ENCODE measurements at regions not wholly inside any gene's neighbourhood (a gene's known extent, or its start where the extent isn't known, plus 50 kb on each side); places are given as distances from the start of the nearest gene placed in this dataset.

- no peak for DNase-seq (ENCODE audit: low spot score)
These were observed 509.6 kb upstream of the EEF2KMT start for GRCh38 chr16:5607169-5607568.

DNA sequence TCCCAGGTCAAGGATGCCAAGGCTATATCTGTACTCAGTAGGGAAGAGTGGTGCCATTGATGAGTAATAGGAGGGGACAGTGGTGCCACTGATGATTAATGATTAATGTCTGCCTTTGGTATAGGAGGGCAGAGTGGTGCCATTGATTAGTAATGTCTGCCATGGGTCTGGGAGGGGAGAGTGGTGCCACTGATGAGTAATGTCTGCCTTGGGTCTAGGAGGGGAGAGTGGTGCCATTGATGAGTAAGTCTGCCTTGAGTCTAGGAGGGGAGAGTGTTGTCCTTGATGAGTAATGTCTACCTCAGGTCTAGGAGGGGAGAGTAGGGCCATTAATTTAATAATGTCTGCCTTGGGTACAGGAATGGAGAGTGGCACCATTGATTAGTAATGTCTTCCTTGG is 507.8 kb upstream of the EEF2KMT start:
- DNase-seq (ENCODE audit: low spot score): no peak

DNA sequence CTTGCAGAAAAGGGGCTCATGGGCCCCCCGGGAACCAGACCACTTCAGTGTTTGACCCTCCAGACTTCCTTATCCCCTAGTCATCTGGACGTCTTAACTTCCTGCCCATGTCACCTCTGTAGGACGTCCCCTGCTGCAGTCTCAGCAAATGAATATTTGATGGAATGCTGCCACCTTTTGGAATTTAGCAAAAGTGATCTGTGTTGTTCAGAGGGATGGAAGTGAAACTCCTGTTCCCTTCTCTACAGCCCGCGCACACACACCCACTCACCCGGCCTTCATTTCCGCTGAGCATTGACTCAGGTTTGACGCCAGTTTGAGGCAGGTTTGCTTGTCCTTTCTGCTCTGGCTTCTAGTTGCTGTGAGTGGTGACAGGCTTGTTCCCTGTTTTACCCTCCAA is 507.2 kb upstream of the EEF2KMT start:
- DNase-seq (ENCODE audit: low spot score): peak; percentile 33

DNA sequence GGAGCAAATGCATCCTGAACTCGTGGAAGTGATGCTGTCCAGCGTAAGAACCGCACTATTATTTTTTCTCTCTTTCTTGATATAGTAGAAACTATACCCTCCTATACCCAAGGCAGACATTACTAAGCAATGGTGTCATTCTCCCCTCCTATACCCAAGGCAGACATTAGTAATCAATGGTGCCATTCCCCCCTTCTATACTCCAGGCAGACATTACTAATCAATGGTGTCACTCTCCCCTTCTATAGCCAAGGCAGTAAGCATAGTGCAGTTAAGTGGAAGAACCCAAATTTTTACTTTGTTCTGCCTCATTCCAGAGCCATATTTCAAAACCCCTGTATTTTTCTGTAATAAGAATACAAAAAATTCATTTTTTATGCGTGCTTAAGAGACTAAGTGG is 506.2 kb upstream of the EEF2KMT start:
- no peak for DNase-seq (ENCODE audit: low spot score)

- DNase-seq (ENCODE audit: low spot score): no peak
These were observed 504.4 kb upstream of the EEF2KMT start for GRCh38 chr16:5601957-5602356.

- no peak for DNase-seq (ENCODE audit: low spot score)
These were observed 501.2 kb upstream of the EEF2KMT start for GRCh38 chr16:5598793-5599192.

- no peak for DNase-seq (ENCODE audit: low spot score)
These were observed 498.3 kb upstream of the EEF2KMT start for GRCh38 chr16:5595849-5596248.

DNA sequence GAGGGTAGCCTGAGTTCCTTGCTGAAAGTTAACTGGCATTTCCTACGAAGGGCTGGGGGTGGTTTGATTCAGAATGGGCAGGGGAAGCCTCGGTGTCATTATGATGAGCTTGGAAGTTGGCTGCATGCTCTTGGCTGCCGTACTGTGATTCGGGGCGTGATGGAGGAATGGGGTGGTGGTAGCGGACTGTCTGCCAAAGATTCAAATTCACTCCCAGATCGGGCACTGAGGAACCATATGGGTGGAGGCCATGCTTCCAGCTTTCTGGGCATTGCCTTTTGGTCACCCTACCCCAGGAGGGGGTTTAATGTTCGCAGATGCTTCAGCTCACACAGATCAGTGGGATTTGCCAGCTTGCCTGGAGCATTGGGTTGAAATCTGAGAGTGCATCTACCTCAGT is 492.8 kb upstream of the EEF2KMT start:
- DNase-seq (ENCODE audit: low spot score): no peak

DNA sequence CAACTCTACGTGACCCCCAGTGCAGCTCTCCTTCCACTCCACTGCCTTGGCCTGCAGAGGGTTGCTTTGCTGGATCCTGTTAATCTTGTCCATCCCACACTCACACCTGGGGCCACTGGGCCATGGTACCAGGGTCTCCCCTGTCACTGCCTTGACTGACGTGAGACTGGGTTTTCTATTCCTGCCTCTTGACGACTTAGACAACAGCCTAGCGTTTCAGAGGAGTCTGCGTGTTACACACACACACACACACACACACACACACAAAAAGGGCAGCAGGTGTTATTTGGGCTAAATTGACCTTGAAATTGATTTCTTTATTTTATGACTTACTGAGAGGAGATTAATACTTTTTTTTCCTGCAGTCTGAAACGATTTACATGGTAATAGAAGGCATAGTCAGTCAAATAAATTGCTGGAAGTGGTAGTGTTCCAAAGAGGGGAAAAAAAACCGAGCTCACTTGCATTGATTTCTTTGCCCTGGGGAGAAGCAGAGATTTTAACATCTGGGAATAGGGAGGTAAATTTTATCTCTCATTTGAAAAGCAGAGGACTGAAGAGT is 492.3 kb upstream of the EEF2KMT start:
- no peak for DNase-seq (ENCODE audit: low spot score)

- no peak for DNase-seq (ENCODE audit: low spot score)
These were observed 486.5 kb upstream of the EEF2KMT start for GRCh38 chr16:5584109-5584508.

DNA sequence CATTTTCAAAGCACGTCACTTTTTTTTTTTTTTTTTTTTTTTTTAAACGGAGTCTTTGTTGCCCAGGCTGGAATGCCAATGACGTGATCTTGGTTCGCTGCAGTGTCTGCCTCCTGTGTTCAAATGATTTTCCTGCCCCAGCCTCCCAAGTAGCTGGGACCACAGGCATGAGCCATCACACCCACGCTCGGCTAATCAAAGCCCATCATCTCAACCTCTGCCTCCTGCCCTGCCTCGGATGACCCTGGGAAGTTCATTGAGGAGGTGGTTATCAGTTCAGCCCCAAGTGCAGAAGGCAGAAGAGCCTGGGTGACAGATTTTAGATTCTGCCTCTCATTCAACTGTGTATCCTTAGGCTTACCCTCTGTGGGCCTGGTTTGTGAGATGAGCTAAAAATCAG is 484.9 kb upstream of the EEF2KMT start:
- DNase-seq (ENCODE audit: low spot score): no peak

DNA sequence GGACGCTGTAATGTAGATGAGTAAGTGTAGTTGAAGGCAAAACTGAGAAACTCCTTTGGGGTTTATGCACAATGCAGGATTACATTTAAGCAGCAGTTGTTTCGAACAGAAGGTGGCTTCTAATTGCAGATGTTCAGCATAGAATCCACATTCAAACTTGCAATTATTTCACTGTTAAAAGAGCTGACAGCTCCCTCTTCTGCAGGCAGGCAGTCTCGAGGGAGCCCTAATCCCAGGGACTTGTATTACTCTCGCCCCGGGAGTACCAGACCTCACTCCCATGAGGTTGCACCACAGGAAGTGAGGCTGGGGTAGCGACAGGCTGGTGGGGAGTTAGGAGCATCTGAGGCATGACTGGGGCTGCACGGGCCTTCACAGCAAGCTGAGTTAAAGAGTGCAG is 484.3 kb upstream of the EEF2KMT start:
- DNase-seq (ENCODE audit: low spot score): no peak

DNA sequence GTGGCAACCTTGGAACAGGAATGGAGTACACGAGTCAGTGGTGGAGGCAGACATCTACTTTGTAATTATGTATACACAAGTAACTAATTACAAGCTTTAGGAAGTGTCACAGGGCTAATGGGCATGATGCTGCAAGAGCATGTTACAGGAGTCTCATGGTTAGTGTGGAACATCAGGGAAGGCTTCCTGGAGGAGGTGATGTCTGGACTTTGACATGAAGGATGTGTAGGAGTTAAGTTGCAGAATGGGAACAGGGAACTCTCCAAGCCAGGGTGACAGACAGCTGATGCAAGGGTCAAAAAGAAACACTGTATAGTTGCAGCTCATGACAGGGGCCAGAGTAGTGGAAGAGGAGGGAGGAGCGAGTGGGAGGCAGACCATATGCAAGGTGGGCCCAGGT is 483.8 kb upstream of the EEF2KMT start:
- no peak for DNase-seq (ENCODE audit: low spot score)

DNA sequence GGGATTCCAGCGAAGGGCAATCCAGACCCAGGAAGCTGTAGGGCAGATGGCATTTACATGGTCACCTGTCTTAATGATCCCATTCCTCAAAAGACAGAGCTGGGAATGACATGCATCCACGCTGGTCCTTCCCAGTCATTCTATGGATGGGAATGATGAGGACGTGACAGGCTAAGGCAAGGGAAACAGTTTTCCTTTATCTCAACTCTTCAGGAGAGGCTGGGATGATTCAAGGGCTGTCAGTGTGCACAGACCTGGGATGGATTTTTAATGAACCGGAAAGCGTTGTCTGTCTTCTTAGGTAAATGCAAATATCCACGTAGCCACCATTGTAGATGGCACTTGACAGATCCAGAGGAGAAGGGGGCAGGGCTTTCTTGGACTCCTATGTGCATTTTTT is 483.2 kb upstream of the EEF2KMT start:
- no peak for DNase-seq (ENCODE audit: low spot score)

- no peak for DNase-seq (ENCODE audit: low spot score)
These were observed 482.7 kb upstream of the EEF2KMT start for GRCh38 chr16:5580296-5580695.

DNA sequence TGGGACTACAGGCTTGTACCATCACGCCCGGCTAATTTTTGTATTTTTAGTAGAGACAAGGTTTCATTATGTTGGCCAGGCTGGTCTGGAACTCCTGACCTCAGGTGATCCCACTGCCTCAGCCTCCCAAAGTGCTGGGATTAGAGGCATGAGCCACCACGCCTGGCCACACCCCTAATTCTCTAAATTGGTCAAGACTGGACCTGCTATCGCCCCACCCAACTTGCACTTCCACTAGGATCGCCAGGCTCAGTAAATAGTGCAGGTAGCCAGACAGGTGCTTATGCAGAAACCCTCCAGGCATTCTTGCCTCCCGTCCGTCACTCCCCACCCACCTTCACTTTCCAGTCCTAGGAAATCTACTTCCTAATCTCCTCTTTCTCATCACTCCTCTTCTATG is 481.4 kb upstream of the EEF2KMT start:
- no peak for DNase-seq (ENCODE audit: low spot score)

DNA sequence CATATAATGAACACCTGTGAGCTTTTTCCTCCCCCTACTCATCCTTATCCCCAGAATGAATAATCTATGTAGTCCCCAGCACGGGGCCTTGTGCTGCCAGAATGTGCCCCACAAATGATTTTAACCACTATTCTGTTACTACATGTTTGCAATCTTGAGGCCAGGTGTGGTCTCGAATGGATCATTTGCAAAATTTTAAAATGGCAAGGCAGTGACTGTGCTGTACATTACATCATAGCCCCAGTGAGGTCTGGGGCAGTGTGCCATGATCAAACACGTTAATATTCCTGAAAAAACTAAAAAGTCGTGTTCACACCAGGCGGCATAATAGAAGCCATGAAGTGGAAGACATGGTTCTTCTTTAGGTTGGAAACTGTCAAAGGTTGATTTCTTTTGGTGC is 479.9 kb upstream of the EEF2KMT start:
- no peak for DNase-seq (ENCODE audit: low spot score)

GRCh38 chr16:5575646-5576245 is 478.2 kb upstream of the EEF2KMT start:
- no peak for DNase-seq (ENCODE audit: low spot score)

DNA sequence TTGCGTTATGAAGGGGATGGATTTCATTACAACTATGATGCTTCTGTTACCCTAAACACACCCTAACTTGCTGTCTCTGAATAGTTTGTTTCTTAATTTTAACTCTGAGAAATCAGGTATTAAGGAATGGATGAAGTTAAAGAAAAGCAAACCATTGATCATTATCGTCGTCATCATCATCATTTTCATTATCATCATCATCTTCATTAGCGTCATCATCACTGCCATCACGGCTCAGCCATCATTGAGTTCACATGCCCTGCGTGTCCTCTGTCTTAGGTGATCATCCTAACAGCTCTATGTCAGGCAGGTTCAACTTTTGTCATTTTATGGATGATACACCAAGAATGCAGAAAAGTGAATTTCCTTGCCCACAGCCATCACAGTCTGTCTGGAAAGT is 477.5 kb upstream of the EEF2KMT start:
- no peak for DNase-seq (ENCODE audit: low spot score)

DNA sequence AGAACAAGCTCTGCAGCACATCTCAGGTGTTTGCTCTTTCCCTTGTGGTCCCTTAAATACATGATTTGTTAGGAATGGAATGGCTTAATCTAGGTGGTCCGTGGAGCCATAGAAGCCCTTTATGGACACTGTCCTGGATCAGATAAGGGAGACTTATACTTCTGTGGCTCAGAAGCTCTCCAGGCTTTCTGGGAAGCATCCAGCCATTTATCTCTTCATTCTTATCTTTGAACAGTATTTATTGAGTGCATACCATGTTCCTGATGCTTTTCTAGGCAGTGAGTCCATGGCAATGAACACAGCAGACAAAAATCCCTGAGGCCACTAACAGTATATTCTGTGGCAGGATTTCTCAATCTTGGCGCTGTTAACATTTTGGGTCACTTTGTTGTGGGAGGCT is 474.5 kb upstream of the EEF2KMT start:
- DNase-seq (ENCODE audit: low spot score): no peak

DNA sequence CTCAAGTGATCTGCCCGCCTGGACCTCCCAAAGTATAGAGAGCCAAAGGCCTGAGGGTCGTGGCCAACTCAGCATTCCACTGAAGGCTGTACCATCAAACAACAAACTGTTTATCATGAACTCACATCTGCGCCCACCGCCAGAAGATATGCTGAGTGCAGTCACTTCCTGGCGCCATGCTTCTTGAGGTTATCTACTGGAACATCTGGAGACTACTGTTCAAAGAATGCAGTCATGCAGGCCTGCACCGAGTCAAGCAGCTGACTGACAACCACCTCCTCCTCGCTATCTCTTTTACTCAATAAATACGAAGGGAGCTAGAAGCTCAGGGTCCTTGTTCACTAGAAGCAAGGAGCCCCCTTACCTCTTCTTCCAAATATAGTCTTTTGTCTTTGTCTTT is 473.9 kb upstream of the EEF2KMT start:
- no peak for DNase-seq (ENCODE audit: low spot score)

DNA sequence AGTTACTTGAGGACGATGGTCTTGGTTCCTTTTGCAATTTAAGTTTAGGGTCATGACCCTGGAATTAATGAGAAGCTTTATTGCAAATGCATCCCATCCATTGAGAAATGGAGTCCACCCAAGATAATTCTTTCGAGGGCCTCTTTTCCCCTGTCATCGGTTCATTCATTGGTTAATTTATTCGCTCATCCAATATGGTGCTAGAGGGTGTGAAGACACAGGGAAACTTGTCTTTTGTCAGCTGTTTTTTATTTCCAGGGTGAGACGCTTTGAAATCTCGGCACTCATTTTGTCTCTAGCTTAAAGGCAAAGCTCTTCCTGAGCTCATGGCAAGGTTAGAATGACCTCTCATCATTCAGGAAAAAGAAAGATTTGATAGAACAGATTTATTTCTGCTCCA is 464.2 kb upstream of the EEF2KMT start:
- DNase-seq (ENCODE audit: low spot score): no peak

DNA sequence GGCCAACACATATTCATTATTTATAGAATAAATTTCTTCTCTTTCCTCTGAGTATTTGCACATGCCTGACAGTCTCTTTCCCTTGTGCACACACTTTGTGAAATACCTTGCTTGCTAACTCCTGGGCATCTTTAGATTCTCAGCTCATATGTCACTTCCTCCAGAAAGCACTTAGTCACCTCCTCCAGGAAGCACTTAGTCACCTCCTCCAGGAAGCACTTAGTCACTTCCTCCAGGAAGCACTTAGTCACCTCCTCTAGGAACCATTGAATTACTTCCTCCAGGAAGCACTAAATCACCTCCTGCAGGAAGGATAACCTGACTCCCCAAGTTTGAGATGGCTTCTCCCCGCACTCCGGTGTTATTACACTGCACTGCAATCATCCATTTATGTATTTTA is 462.5 kb upstream of the EEF2KMT start:
- DNase-seq (ENCODE audit: low spot score): peak; percentile 1

- no peak for DNase-seq (ENCODE audit: low spot score)
These were observed 460.4 kb upstream of the EEF2KMT start for GRCh38 chr16:5557966-5558365.

All from HT-29 (cell line).